H1 (cell line): ENCODE measurements at regions not wholly inside any gene's neighbourhood (a gene's known extent, or its start where the extent isn't known, plus 50 kb on each side); places are given as distances from the start of the nearest gene placed in this dataset.

ENCODE experiments used
- CTCF ChIA-PET: fragments of 300-600 bp; sonication (Branson Sonifier 250); formaldehyde crosslinking; loops from one replicate; lab custom pipeline; 2021; ENCODE audit not compliant: partially characterized antibody; lab: Charles Lee
- POLR2A ChIA-PET: fragments of 300-600 bp; sonication (Branson Sonifier 250); formaldehyde crosslinking; loops from one replicate; lab custom pipeline; 2021; ENCODE audit warnings: inconsistent platforms; ENCODE audit not compliant: partially characterized antibody; lab: Charles Lee
- DNase-seq, 2 experiments: peaks; one replicate each; pipeline versions ENCODE4 v3.0.0 to v3.0.0-alpha.2; 2010 to 2022; ENCODE audit warnings: low spot score in 2 of 2, low read depth in 1 of 2, mixed read lengths in 1 of 2
- FAIRE-seq: peaks from 2 replicates; lab custom pipeline; 2011; peaks lifted over from hg19 to GRCh38; lab: Jason Lieb, UNC
- H2AFZ ChIP-seq: 2 replicates; pipeline ENCODE4 v1.8.1; 2012; ENCODE audit warnings: low read length, inconsistent platforms
- H2AK5ac ChIP-seq: 2 replicates; pipeline ENCODE4 v1.6.1; 2013; ENCODE audit warnings: low read depth, low read length
- H2BK120ac ChIP-seq: replicated peaks from 2 replicates; pipeline ENCODE3; 2013; ENCODE audit warnings: low read depth, low read length, inconsistent platforms
- H2BK12ac ChIP-seq: 2 replicates; pipeline ENCODE4 v1.6.1; 2013; ENCODE audit warnings: low read depth, low read length
- H2BK15ac ChIP-seq: 2 replicates; pipeline ENCODE4 v1.6.1; 2013; ENCODE audit warnings: low read length
- H2BK20ac ChIP-seq: 2 replicates; pipeline ENCODE4 v1.6.1; 2013; ENCODE audit warnings: low read length
- H2BK5ac ChIP-seq: 2 replicates; pipeline ENCODE4 v1.6.1; 2013; ENCODE audit warnings: low read depth, low read length
- H3K14ac ChIP-seq: 2 replicates; pipeline ENCODE4 v1.6.1; 2013; ENCODE audit warnings: inconsistent platforms; ENCODE audit not compliant: insufficient read length
- H3K18ac ChIP-seq: 2 replicates; pipeline ENCODE4 v1.6.1; 2013; ENCODE audit warnings: low read length; ENCODE audit errors: extremely low read depth
- H3K23ac ChIP-seq: 2 replicates; pipeline ENCODE4 v1.6.1; 2013; ENCODE audit warnings: inconsistent platforms; ENCODE audit not compliant: insufficient read length
- H3K23me2 ChIP-seq: 2 replicates; pipeline ENCODE4 v1.6.1; 2013; ENCODE audit warnings: low read depth, low read length
- H3K27ac ChIP-seq: 2 replicates; pipeline ENCODE4 v1.6.1; 2011; ENCODE audit warnings: low read depth, low read length, inconsistent platforms
- H3K27me3 ChIP-seq, 4 experiments: replicated peaks in 1 of 4; 1 replicate in 1 of 4; 2 replicates in 3 of 4; pipeline versions ENCODE4 v1.6.1 to v1.8.1; 2011 to 2013; ENCODE audit warnings: low read length in 3 of 4, mild to moderate bottlenecking in 3 of 4, inconsistent platforms in 2 of 4, mixed read lengths in 2 of 4, moderate library complexity in 1 of 4; ENCODE audit not compliant: control insufficient read depth in 3 of 4, insufficient read depth in 3 of 4; ENCODE audit errors: extremely low read depth in 1 of 4
- H3K36me3 ChIP-seq, 4 experiments: 2 replicates each; pipeline versions ENCODE4 v1.6.1 to v1.8.1; 2011 to 2013; ENCODE audit warnings: mild to moderate bottlenecking in 4 of 4, low read length in 3 of 4, moderate library complexity in 2 of 4, control low read depth in 1 of 4, inconsistent platforms in 1 of 4; ENCODE audit not compliant: insufficient read depth in 4 of 4, control insufficient read depth in 2 of 4
- H3K4ac ChIP-seq: replicated peaks from 2 replicates; pipeline ENCODE3; 2013; ENCODE audit warnings: low read length, low read depth, mixed read lengths, inconsistent platforms; ENCODE audit not compliant: insufficient read length
- H3K4me1 ChIP-seq, 4 experiments: replicated peaks in 1 of 4; 1 replicate in 1 of 4; 2 replicates in 3 of 4; pipeline versions ENCODE4 v1.6.1 to v1.8.1; 2011 to 2013; ENCODE audit warnings: low read length in 3 of 4, inconsistent platforms in 2 of 4, mixed read lengths in 1 of 4; ENCODE audit not compliant: insufficient read depth in 4 of 4, control insufficient read depth in 3 of 4
- H3K4me2 ChIP-seq, 2 experiments: 2 replicates each; pipeline versions ENCODE4 v1.6.1 to v1.8.1; 2011 to 2013; ENCODE audit warnings: low read depth in 2 of 2, low read length in 2 of 2, control low read depth in 1 of 2, inconsistent platforms in 1 of 2, mild to moderate bottlenecking in 1 of 2; ENCODE audit not compliant: insufficient read depth in 1 of 2
- H3K4me3 ChIP-seq, 4 experiments: fragments of 200-600, 300-600 bp in 1 of 4; sonication (generic), shearing (Covaris generic), sonication (Bioruptor Twin) in 1 of 4; 2 replicates each; pipeline versions ENCODE4 v1.5.1 to v1.8.1; 2011 to 2016; ENCODE audit warnings: low read length in 4 of 4, low read depth in 3 of 4, control low read depth in 2 of 4, inconsistent platforms in 2 of 4, mild to moderate bottlenecking in 2 of 4, mixed read lengths in 1 of 4, moderate library complexity in 1 of 4; ENCODE audit not compliant: insufficient read depth in 2 of 4; ENCODE audit errors: extremely low read depth in 1 of 4
- H3K56ac ChIP-seq: replicated peaks from 2 replicates; pipeline ENCODE3; 2013; ENCODE audit warnings: low read depth, mild to moderate bottlenecking, mixed read lengths, low read length, inconsistent platforms; ENCODE audit not compliant: insufficient read length
- H3K79me1 ChIP-seq: 2 replicates; pipeline ENCODE4 v1.6.1; 2013; ENCODE audit warnings: low read depth, low read length, control low read depth
- H3K79me2 ChIP-seq, 2 experiments: 2 replicates each; pipeline versions ENCODE4 v1.6.1 to v1.8.1; 2012 to 2013; ENCODE audit warnings: low read length in 2 of 2, mild to moderate bottlenecking in 2 of 2, inconsistent platforms in 1 of 2; ENCODE audit not compliant: insufficient read depth in 2 of 2, control insufficient read depth in 1 of 2
- H3K9ac ChIP-seq, 4 experiments: replicated peaks in 1 of 4; 1 replicate in 1 of 4; 2 replicates in 3 of 4; pipeline versions ENCODE4 v1.6.1 to v1.8.1; 2011 to 2013; ENCODE audit warnings: low read depth in 3 of 4, low read length in 3 of 4, control low read depth in 2 of 4, mild to moderate bottlenecking in 2 of 4, moderate library complexity in 2 of 4, inconsistent platforms in 1 of 4; ENCODE audit errors: extremely low read depth in 1 of 4
- H3K9me3 ChIP-seq, 2 experiments: 2 replicates each; pipeline versions ENCODE4 v1.6.1 to v1.8.1; 2012 to 2013; ENCODE audit warnings: mild to moderate bottlenecking in 2 of 2, moderate library complexity in 2 of 2, control low read depth in 1 of 2, inconsistent platforms in 1 of 2, low read depth in 1 of 2, low read length in 1 of 2, mixed read lengths in 1 of 2; ENCODE audit not compliant: insufficient read depth in 2 of 2
- H4K20me1 ChIP-seq, 2 experiments: replicated peaks in 1 of 2; 2 replicates each; pipeline versions ENCODE3 to v1.8.1; 2011 to 2013; ENCODE audit warnings: inconsistent platforms in 2 of 2, low read length in 2 of 2, mild to moderate bottlenecking in 1 of 2; ENCODE audit not compliant: insufficient read depth in 2 of 2, control insufficient read depth in 1 of 2
- H4K5ac ChIP-seq: 2 replicates; pipeline ENCODE4 v1.6.1; 2013; ENCODE audit warnings: low read length, low read depth, mixed read lengths, inconsistent platforms; ENCODE audit not compliant: insufficient read length
- H4K8ac ChIP-seq: 2 replicates; pipeline ENCODE4 v1.8.0; 2013; ENCODE audit warnings: mild to moderate bottlenecking, moderate library complexity, low read length, inconsistent platforms; ENCODE audit not compliant: insufficient read depth; ENCODE audit errors: extremely low read depth
- H4K91ac ChIP-seq: replicated peaks from 2 replicates; pipeline ENCODE3; 2013; ENCODE audit warnings: low read length, mixed read lengths, inconsistent platforms; ENCODE audit not compliant: insufficient read length
- CBX8 ChIP-seq: fragments of 300-800, 300-1000 bp; sonication (generic); IDR thresholded peaks from 2 replicates; pipeline ENCODE4 v1.7.1; 2016; ENCODE audit warnings: low read depth, low read length, borderline replicate concordance
- EGR1 ChIP-seq: IDR thresholded peaks from 2 replicates; pipeline ENCODE4 v1.6.1; 2011; ENCODE audit warnings: low read depth, low read length, borderline replicate concordance
- EP300 ChIP-seq, 2 experiments: IDR thresholded peaks; 1 replicate in 1 of 2; 2 replicates in 1 of 2; pipeline ENCODE4 v1.6.1; 2011 to 2012; ENCODE audit warnings: low read depth in 2 of 2, low read length in 2 of 2, mild to moderate bottlenecking in 2 of 2, borderline replicate concordance in 1 of 2, inconsistent platforms in 1 of 2, moderate library complexity in 1 of 2
- HDAC6 ChIP-seq: IDR thresholded peaks from one replicate; pipeline ENCODE4 v1.7.1; 2012; ENCODE audit warnings: low read depth, mild to moderate bottlenecking, inconsistent platforms, low read length, moderate library complexity
- RNF2 ChIP-seq: fragments of 200-900, 300-1000 bp; sonication (generic); IDR thresholded peaks from 2 replicates; pipeline ENCODE4 v1.7.1; 2016; ENCODE audit warnings: borderline replicate concordance, low read depth, mild to moderate bottlenecking, antibody characterized with exemption, low read length; ENCODE audit not compliant: poor library complexity, severe bottlenecking; ENCODE audit errors: missing control alignments
- TEAD4 ChIP-seq: IDR thresholded peaks from 2 replicates; pipeline ENCODE4 v1.6.1; 2012; ENCODE audit warnings: low read depth, low read length, inconsistent platforms, mixed read lengths
- USF2 ChIP-seq: IDR thresholded peaks from 2 replicates; pipeline ENCODE4 v1.6.1; 2011; ENCODE audit warnings: low read length, improper control_type of control experiment
- YY1 ChIP-seq: IDR thresholded peaks from 2 replicates; pipeline ENCODE4 v1.6.1; 2011; ENCODE audit warnings: low read depth, mild to moderate bottlenecking, low read length
- WGBS, 2 experiments: shearing (Covaris generic) in 1 of 2; methylation state at CpG; one replicate each; pipeline versions ENCODE4 v1.1.6 to v1.1.7; 2013 to 2015; ENCODE audit warnings: low lambda C conversion rate in 2 of 2, mixed read lengths in 2 of 2, inconsistent platforms in 1 of 2, low coverage in 1 of 2, missing lambda C conversion rate in 1 of 2; ENCODE audit not compliant: insufficient replicate concordance in 2 of 2, insufficient coverage in 1 of 2, insufficient read length in 1 of 2; ENCODE audit errors: extremely low coverage in 1 of 2, missing lambda C conversion rate in 1 of 2; 5-methylcytosine and 5-hydroxymethylcytosine counted together

DNA sequence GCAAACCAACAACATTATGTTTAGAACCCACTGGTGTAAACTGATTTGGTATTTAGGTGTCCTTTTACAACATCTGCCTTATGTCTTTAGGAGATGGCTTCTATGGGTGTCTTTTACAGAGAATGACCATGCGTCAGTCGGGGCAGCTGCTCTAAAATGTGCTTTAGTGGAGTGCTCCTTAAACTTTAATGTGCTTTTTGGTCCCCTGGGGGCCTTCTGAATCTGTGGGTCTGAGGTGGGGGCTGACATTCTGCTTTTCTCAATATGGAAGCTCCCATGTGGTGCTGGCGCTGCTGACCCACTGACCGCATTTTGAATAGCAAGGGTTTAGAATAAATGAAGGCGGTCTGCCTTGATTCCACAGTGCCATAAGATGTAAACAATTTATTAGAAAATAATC is 173.2 kb upstream of the B3GALT2 start:
- H2AFZ ChIP-seq: no peak overlapping the region
- no peak overlapping the region for H2BK5ac ChIP-seq
- TF ChIP-seq YY1 (no peak), RNF2 (no peak), USF2 (no peak), TEAD4 (no peak), EGR1 (no peak), HDAC6 (no peak), CBX8 (no peak), EP300 (IDR thresholded peaks at IDR 0.05; ENCODE audit: borderline replicate concordance in 1 of 2, low read depth in 2 of 2, low read length in 2 of 2) (no peak)
- no peak overlapping the region for H2BK15ac ChIP-seq
- H3K18ac ChIP-seq: no peak overlapping the region
- ChIA-PET POLR2A (no interaction called here), CTCF (interaction anchor here (0.7 to 2.6 kb wide), 5 partner anchors 8 to 48 kb away, joined by 3 to 11 read pairs (median 3); no protein-coding TSS in a partner anchor)
- H4K91ac ChIP-seq: no peak overlapping the region
- no peaks in the 10 kb centered on the region for H3K27me3 ChIP-seq
- no peak overlapping the region for H3K27ac ChIP-seq
- H3K4ac ChIP-seq: no peak overlapping the region
- 95% methylated on average over 5 of the region's 5 CpGs; no CpG with 5 or more reads in 1 of the 2 experiments for whole genome bisulfite sequencing, 2 experiments
- H3K4me3 ChIP-seq: no peak overlapping the region
- H3K4me2 ChIP-seq: no peak overlapping the region
- no peak overlapping the region for H2AK5ac ChIP-seq
- H3K79me2 ChIP-seq: no peaks in the 10 kb centered on the region
- H4K5ac ChIP-seq: no peak overlapping the region
- H3K14ac ChIP-seq: no peak overlapping the region
- H3K9me3 ChIP-seq: no peaks in the 10 kb centered on the region
- no peaks in the 10 kb centered on the region for H3K36me3 ChIP-seq
- H4K8ac ChIP-seq: no peak overlapping the region
- H3K23ac ChIP-seq: no peak overlapping the region
- no peak overlapping the region for H2BK20ac ChIP-seq
- H3K4me1 ChIP-seq: no peaks in the 10 kb centered on the region
- H3K79me1 ChIP-seq: no peaks in the 10 kb centered on the region
- H4K20me1 ChIP-seq: no peaks in the 10 kb centered on the region
- no peak overlapping the region for H2BK120ac ChIP-seq
- no peak overlapping the region for H2BK12ac ChIP-seq
- DNase-seq: no peak
- no peak overlapping the region for H3K56ac ChIP-seq
- H3K23me2 ChIP-seq: no peaks in the 10 kb centered on the region
- no peak overlapping the region for H3K9ac ChIP-seq
- FAIRE-seq: no peak
